ENCODE measurements at regions not wholly inside any gene's neighbourhood (a gene's known extent, or its start where the extent isn't known, plus 50 kb on each side); places are given as distances from the start of the nearest gene placed in this dataset.

DNA sequence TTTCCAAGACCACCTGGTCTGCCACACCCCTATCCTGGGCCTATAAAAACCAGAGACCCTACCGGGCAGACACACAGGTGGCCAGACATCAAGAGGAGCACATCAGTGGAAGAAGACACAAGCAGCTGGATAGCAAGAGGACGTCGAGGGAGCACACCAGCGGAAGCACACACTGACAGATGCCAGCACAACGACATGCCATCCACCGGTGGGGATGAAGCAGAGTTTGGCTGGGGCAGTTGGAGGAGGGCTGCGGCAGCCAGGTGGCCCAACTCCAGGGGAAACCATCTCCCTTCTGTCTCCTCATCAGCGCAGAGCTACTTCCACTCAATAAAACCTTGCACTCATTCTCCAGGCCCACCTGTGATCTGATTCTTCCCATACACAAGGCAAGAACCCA is 200.6 kb downstream of the PCDH17 start:
- intact Hi-C loops (cut with DNase I) = no loop called here
- WGBS, 2 donors = 80 to 90% methylated on average over 7 to 8 of the region's 8 CpGs

DNA sequence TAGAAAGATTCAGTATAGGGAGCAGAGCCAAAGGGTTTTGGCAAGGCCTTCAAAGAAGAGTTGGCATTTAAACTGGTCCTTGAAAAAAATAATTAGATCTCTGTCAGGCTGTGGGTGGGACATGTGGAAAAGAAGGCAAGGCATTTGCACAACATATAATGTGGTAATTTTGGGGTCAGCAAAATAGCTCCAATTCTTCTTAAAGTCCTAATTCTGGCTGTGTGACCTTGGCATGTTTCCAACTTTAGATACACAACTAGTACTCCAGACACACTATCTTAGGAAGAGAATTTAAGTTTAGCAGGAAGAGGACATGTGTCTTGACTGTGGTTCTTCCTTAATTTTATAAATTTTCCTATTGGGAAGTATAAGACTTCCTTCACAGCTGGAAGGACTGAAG is 206.3 kb downstream of the PCDH17 start:
- no peaks in the 10 kb centered on the region for H3K9me3 ChIP-seq
- ATAC-seq (no peak), DNase-seq (no peak)
- TF ChIP-seq POLR2A (IDR thresholded peaks at IDR 0.05) = no peak
- TF ChIP-seq, protein P1, sequence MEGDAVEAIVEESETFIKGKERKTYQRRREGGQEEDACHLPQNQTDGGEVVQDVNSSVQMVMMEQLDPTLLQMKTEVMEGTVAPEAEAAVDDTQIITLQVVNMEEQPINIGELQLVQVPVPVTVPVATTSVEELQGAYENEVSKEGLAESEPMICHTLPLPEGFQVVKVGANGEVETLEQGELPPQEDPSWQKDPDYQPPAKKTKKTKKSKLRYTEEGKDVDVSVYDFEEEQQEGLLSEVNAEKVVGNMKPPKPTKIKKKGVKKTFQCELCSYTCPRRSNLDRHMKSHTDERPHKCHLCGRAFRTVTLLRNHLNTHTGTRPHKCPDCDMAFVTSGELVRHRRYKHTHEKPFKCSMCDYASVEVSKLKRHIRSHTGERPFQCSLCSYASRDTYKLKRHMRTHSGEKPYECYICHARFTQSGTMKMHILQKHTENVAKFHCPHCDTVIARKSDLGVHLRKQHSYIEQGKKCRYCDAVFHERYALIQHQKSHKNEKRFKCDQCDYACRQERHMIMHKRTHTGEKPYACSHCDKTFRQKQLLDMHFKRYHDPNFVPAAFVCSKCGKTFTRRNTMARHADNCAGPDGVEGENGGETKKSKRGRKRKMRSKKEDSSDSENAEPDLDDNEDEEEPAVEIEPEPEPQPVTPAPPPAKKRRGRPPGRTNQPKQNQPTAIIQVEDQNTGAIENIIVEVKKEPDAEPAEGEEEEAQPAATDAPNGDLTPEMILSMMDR (IDR thresholded peaks at IDR 0.05) = no peak
- no peaks in the 10 kb centered on the region for H3K27me3 ChIP-seq
- H3K4me3 ChIP-seq = no peak overlapping the region
- no peaks in the 10 kb centered on the region for H3K36me3 ChIP-seq (replicated peaks in 1 of 2; ENCODE audit: insufficient read depth in 1 of 2, low read depth in 2 of 2)
- H3K4me1 ChIP-seq = no peaks in the 10 kb centered on the region
- intact Hi-C loops (cut with DNase I) = no loop called here
- no peak overlapping the region for H3K27ac ChIP-seq

More for the DNA sequence above, 200.6 kb downstream of the PCDH17 start:
- H3K4me1 ChIP-seq = no peaks in the 10 kb centered on the region
- H3K9me3 ChIP-seq = no peaks in the 10 kb centered on the region
- H3K36me3 ChIP-seq (replicated peaks in 1 of 2; ENCODE audit: insufficient read depth in 1 of 2, low read depth in 2 of 2) = no peaks in the 10 kb centered on the region
- TF ChIP-seq POLR2A (IDR thresholded peaks at IDR 0.05) = no peak
- TF ChIP-seq, protein P1 (IDR thresholded peaks at IDR 0.05) = no peak
- no peak for DNase-seq
- no peak overlapping the region for H3K4me3 ChIP-seq
- ATAC-seq = no peak
- H3K27ac ChIP-seq = no peak overlapping the region
- H3K27me3 ChIP-seq = no peaks in the 10 kb centered on the region

DNA sequence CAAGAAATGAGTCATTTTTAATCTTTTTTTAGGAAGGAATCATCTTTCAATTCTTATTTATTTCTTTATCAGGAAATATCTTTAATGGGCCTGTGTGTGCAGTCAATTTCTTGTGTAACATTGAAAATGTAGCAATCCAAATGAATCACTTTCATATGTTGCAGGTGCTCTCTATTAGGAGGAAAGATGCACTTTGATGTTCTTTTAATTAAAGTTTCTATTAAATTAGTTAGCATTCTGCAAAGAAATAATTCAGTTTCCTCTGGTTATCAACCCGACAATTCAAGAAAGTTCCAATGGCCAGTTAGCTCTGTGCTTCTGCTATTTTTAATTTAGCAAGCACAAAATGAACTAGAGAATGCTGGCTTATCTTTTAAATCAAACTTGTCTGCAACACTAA is 212.0 kb downstream of the PCDH17 start:
- Histone ChIP-seq H3K4me1 (no peaks in the 10 kb centered on the region), H3K36me3 (replicated peaks in 1 of 2; ENCODE audit: insufficient read depth in 1 of 2, low read depth in 2 of 2) (no peaks in the 10 kb centered on the region), H3K27me3 (no peaks in the 10 kb centered on the region), H3K4me3 (no peak overlapping the region), H3K27ac (no peak overlapping the region), H3K9me3 (peaks cover 0 to 4% (median 0%) of the 10 kb centered on the region in 3 donors)
- DNase-seq (no peak), ATAC-seq (no peak)
- WGBS, 2 donors = 65 to 86% methylated on average over 1 of the region's 1 CpG
- intact Hi-C loops (cut with DNase I) = no loop called here
- TF ChIP-seq, protein P1 (IDR thresholded peaks at IDR 0.05) = no peak
- no peak for TF ChIP-seq POLR2A (IDR thresholded peaks at IDR 0.05)

DNA sequence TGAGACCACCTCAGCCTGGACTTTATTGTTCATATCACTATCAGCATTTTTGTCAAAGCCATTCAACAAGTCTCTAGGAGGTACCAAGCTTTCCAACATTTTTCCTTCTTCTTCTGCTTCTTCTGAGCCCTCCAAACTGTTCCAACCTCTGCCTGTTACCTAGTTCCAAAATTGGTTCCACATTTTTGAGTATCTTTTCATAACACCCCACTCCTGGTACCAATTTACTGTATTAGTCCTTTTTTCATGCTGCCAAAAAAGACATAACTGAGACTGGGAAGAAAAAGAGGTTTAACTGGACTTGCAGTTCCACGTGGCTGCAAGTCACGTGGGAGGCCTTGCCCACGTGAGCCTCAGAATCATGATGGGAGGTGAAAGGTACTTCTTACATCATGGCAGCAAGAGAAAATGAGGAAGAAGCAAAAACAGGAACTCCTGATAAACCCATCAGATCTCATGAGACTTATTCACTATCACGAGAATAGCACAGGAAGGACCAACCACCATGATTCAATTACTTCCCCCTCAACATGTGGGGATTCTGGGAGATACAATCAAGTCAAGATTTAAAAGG is 215.1 kb downstream of the PCDH17 start:
- intact Hi-C loops (cut with DNase I) = no loop called here
- no peak overlapping the region for H3K27ac ChIP-seq
- peaks cover 0 to 4% (median 0%) of the 10 kb centered on the region in 3 donors for H3K9me3 ChIP-seq
- no peaks in the 10 kb centered on the region for H3K36me3 ChIP-seq (replicated peaks in 1 of 2; ENCODE audit: insufficient read depth in 1 of 2, low read depth in 2 of 2)
- H3K4me1 ChIP-seq = no peaks in the 10 kb centered on the region
- no peak overlapping the region for H3K4me3 ChIP-seq
- ATAC-seq (no peak), DNase-seq (no peak)
- 66 to 68% methylated on average over 4 of the region's 4 CpGs for WGBS, 2 donors
- no peak for TF ChIP-seq POLR2A (IDR thresholded peaks at IDR 0.05)
- TF ChIP-seq, protein P1 (IDR thresholded peaks at IDR 0.05) = no peak
- H3K27me3 ChIP-seq = no peaks in the 10 kb centered on the region

DNA sequence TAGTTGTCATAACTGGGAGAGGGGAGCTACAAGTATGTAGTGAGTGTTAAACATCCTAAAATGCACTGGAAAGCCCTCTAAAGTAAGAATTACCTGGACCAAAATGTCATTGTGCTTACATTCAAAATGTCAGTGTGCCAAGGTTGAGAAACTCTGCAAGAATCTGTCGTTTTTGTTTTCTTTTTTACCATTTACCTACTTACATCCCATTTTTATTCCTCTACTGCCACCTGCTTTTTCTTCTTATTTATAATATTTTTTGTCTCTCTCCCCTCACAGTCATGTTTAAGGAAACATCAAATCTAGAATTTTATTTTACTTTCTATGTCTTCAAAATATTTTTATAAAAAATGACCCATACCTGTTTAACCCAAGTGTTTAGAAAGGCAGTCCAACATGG is 226.4 kb downstream of the PCDH17 start:
- Histone ChIP-seq H3K27me3 (no peaks in the 10 kb centered on the region), H3K27ac (no peak overlapping the region), H3K4me1 (no peaks in the 10 kb centered on the region), H3K36me3 (replicated peaks in 1 of 2; ENCODE audit: insufficient read depth in 1 of 2, low read depth in 2 of 2) (no peaks in the 10 kb centered on the region), H3K9me3 (no peaks in the 10 kb centered on the region), H3K4me3 (no peak overlapping the region)
- DNase-seq (no peak), ATAC-seq (no peak)
- 19 to 21% methylated on average over 1 of the region's 1 CpG for WGBS, 2 donors
- TF ChIP-seq, protein P1 (IDR thresholded peaks at IDR 0.05) = no peak
- no peak for TF ChIP-seq POLR2A (IDR thresholded peaks at IDR 0.05)
- intact Hi-C loops (cut with DNase I) = no loop called here
